ENCODE measurements at regions not wholly inside any gene's neighbourhood (a gene's known extent, or its start where the extent isn't known, plus 50 kb on each side); places are given as distances from the start of the nearest gene placed in this dataset.
"Not testable (repeated sequence)": the region's sequence is repeated elsewhere in the genome, so short reads cannot be mapped to it uniquely, and the experiment has no call there.

- DNase-seq (ENCODE audit: low read depth): no peak
- no peak for TF ChIP-seq CTCF (IDR thresholded peaks at IDR 0.05; ENCODE audit: insufficient read depth, low read depth, low read length)
- H3K4me3 ChIP-seq (ENCODE audit: low read depth, low read length): no peak overlapping the region
These were observed 859.1 kb upstream of the ACVR2A start for GRCh38 chr2:146985753-146986152.

- H3K4me3 ChIP-seq (ENCODE audit: low read depth, low read length): no peak overlapping the region
- no peak for TF ChIP-seq CTCF (IDR thresholded peaks at IDR 0.05; ENCODE audit: insufficient read depth, low read depth, low read length)
- DNase-seq (ENCODE audit: low read depth): no peak
These were observed 860.8 kb upstream of the ACVR2A start for GRCh38 chr2:146984014-146984413.

- no peak for TF ChIP-seq CTCF (IDR thresholded peaks at IDR 0.05; ENCODE audit: insufficient read depth, low read depth, low read length)
- H3K4me3 ChIP-seq (ENCODE audit: low read depth, low read length): no peak overlapping the region
- DNase-seq (ENCODE audit: low read depth): peak; percentile 99
These were observed 862.4 kb upstream of the ACVR2A start for GRCh38 chr2:146982393-146982846.

- TF ChIP-seq CTCF (IDR thresholded peaks at IDR 0.05; ENCODE audit: insufficient read depth, low read depth, low read length): no peak
- DNase-seq (ENCODE audit: low read depth): no peak
- H3K4me3 ChIP-seq (ENCODE audit: low read depth, low read length): no peak overlapping the region
These were observed 862.9 kb upstream of the ACVR2A start for GRCh38 chr2:146981921-146982320.

- DNase-seq (ENCODE audit: low read depth): no peak
- no peak overlapping the region for H3K4me3 ChIP-seq (ENCODE audit: low read depth, low read length)
- no peak for TF ChIP-seq CTCF (IDR thresholded peaks at IDR 0.05; ENCODE audit: insufficient read depth, low read depth, low read length)
These were observed 865.1 kb upstream of the ACVR2A start for GRCh38 chr2:146979746-146980145.

GRCh38 chr2:146978577-146979555, 866.0 kb upstream of the ACVR2A start:
- no peak for DNase-seq (ENCODE audit: low read depth)
- no peak for TF ChIP-seq CTCF (IDR thresholded peaks at IDR 0.05; ENCODE audit: insufficient read depth, low read depth, low read length)

GRCh38 chr2:146970981-146971380, 873.8 kb upstream of the ACVR2A start:
- H3K4me3 ChIP-seq (ENCODE audit: low read depth, low read length); DNase-seq (ENCODE audit: low read depth): not testable (repeated sequence)

More at GRCh38 chr2:146978577-146979555, 866.0 kb upstream of the ACVR2A start:
- no peak overlapping the region for H3K4me3 ChIP-seq (ENCODE audit: low read depth, low read length)

GRCh38 chr2:146969703-146970102, 875.1 kb upstream of the ACVR2A start:
- DNase-seq (ENCODE audit: low read depth); H3K4me3 ChIP-seq (ENCODE audit: low read depth, low read length): not testable (repeated sequence)
